HepG2 (cell line): ENCODE measurements at regions not wholly inside any gene's neighbourhood (a gene's known extent, or its start where the extent isn't known, plus 50 kb on each side); places are given as distances from the start of the nearest gene placed in this dataset.
A peak's percentile ranks its signal among the peaks of the same experiment; 100 is the strongest.

Experiments used
- GATA4 ChIP-seq: sonication (generic); IDR thresholded peaks from 2 replicates; pipeline ENCODE4 v1.6.1; 2016; ENCODE audit warnings: antibody characterized with exemption, low read depth, borderline replicate concordance
- HMG20B ChIP-seq: conservative IDR thresholded peaks from 2 replicates; pipeline ENCODE4 v1.6.1; 2016; ENCODE audit warnings: missing genetic modification reagents, missing compliant biosample characterization
- MTA3 ChIP-seq: sonication (generic); formaldehyde crosslinking; IDR thresholded peaks from 2 replicates; pipeline ENCODE4 v1.4.0; 2020; ENCODE audit warnings: missing genetic modification reagents
- PPARG ChIP-seq: conservative IDR thresholded peaks from 2 replicates; pipeline ENCODE4 v1.6.1; 2016; ENCODE audit warnings: missing biosample characterization, missing genetic modification reagents
- SIX1 ChIP-seq: sonication (generic); formaldehyde crosslinking; IDR thresholded peaks from 2 replicates; pipeline ENCODE4 v1.4.0; 2020; ENCODE audit warnings: missing genetic modification reagents, borderline replicate concordance
- SP4 ChIP-seq: sonication (generic); formaldehyde crosslinking; IDR thresholded peaks from 2 replicates; pipeline ENCODE4 v1.8.1; 2023; ENCODE audit warnings: mild to moderate bottlenecking, missing genetic modification reagents
- TBL1XR1 ChIP-seq: fragments of 150-350 bp; IDR thresholded peaks from 2 replicates; pipeline ENCODE4 v1.6.1; 2014; ENCODE audit warnings: borderline replicate concordance, low read length; ENCODE audit not compliant: partially characterized antibody
- YY1 ChIP-seq: IDR thresholded peaks from 2 replicates; pipeline ENCODE4 v1.6.1; 2011; ENCODE audit warnings: low read length, low read depth, moderate library complexity, mild to moderate bottlenecking; ENCODE audit not compliant: insufficient read depth, insufficient replicate concordance
- ZMYM4 ChIP-seq: sonication (generic); formaldehyde crosslinking; IDR thresholded peaks from 2 replicates; pipeline ENCODE4 v1.8.1; 2023; ENCODE audit warnings: mild to moderate bottlenecking, missing genetic modification reagents
- ZNF12 ChIP-seq: sonication (generic); formaldehyde crosslinking; IDR thresholded peaks from 2 replicates; pipeline ENCODE4 v1.5.0; 2020; ENCODE audit warnings: missing genetic modification reagents
- ZNF546 ChIP-seq: sonication (generic); formaldehyde crosslinking; conservative IDR thresholded peaks from 2 replicates; pipeline ENCODE4 v1.8.1; 2023; ENCODE audit warnings: mild to moderate bottlenecking, missing genetic modification reagents
- ZNF773 ChIP-seq: sonication (generic); formaldehyde crosslinking; IDR thresholded peaks from 2 replicates; pipeline ENCODE4 v1.4.0; 2020; ENCODE audit warnings: missing genetic modification reagents, borderline replicate concordance
- TF ChIP-seq, protein P1 (sequence below): fragments of 450-650 bp; IDR thresholded peaks from 2 replicates; pipeline ENCODE4 v1.6.1; 2016
- TF ChIP-seq, protein P2 (sequence below), 2 experiments: sonication (generic) in 1 of 2; formaldehyde crosslinking in 1 of 2; IDR thresholded peaks; 2 replicates each; pipeline versions ENCODE4 v1.4.0 to v1.6.1; 2016 to 2020; ENCODE audit warnings: borderline replicate concordance in 1 of 2, low read depth in 1 of 2, mild to moderate bottlenecking in 1 of 2, missing genetic modification reagents in 1 of 2
- TF ChIP-seq, protein P3 (sequence below): sonication (generic); formaldehyde crosslinking; conservative IDR thresholded peaks from 2 replicates; pipeline ENCODE4 v1.4.0; 2020; ENCODE audit warnings: missing genetic modification reagents
- TF ChIP-seq, protein P4 (sequence below): sonication (generic); formaldehyde crosslinking; conservative IDR thresholded peaks from 2 replicates; pipeline ENCODE4 v1.8.1; 2023; ENCODE audit warnings: missing genetic modification reagents
- TF ChIP-seq, protein P5 (sequence below): IDR thresholded peaks from 2 replicates; pipeline ENCODE4 v1.6.1; 2016; ENCODE audit warnings: low read depth, borderline replicate concordance

DNA sequence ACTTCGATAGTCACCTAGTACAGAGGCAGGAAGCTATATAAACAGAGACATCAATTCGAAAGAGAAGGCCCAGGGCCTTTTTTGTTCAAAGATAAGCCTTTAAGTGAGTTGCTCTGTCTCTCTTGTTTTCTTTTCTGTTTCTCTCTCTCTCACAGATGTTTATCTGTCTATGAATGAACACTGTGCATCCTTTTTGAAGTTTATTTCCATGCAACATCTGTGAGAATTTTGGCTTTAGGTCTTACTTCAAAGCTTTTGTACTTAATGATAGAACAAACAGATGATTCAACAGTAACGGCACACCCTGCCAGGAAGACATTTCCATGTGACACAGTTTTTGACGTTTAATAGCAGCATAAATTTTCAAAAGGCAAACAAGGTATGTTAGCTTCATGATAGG is 1413.1 kb upstream of the CDH6 start (continued):
- TF ChIP-seq, protein P1, sequence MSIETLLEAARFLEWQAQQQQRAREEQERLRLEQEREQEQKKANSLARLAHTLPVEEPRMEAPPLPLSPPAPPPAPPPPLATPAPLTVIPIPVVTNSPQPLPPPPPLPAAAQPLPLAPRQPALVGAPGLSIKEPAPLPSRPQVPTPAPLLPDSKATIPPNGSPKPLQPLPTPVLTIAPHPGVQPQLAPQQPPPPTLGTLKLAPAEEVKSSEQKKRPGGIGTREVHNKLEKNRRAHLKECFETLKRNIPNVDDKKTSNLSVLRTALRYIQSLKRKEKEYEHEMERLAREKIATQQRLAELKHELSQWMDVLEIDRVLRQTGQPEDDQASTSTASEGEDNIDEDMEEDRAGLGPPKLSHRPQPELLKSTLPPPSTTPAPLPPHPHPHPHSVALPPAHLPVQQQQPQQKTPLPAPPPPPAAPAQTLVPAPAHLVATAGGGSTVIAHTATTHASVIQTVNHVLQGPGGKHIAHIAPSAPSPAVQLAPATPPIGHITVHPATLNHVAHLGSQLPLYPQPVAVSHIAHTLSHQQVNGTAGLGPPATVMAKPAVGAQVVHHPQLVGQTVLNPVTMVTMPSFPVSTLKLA: no peak
- TF ChIP-seq, protein P2, sequence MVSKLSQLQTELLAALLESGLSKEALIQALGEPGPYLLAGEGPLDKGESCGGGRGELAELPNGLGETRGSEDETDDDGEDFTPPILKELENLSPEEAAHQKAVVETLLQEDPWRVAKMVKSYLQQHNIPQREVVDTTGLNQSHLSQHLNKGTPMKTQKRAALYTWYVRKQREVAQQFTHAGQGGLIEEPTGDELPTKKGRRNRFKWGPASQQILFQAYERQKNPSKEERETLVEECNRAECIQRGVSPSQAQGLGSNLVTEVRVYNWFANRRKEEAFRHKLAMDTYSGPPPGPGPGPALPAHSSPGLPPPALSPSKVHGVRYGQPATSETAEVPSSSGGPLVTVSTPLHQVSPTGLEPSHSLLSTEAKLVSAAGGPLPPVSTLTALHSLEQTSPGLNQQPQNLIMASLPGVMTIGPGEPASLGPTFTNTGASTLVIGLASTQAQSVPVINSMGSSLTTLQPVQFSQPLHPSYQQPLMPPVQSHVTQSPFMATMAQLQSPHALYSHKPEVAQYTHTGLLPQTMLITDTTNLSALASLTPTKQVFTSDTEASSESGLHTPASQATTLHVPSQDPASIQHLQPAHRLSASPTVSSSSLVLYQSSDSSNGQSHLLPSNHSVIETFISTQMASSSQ (IDR thresholded peaks at IDR 0.05; ENCODE audit: low read depth): no peak
- TF ChIP-seq, protein P2 (CRISPR knock-in tag; IDR thresholded peaks at IDR 0.05; ENCODE audit: borderline replicate concordance): peak; percentile 70; the same call in 1 of the 2 replicates
- TF ChIP-seq ZNF773 (CRISPR knock-in tag) (no peak), GATA4 (peak; percentile 85), ZNF12 (CRISPR knock-in tag) (no peak), SIX1 (no peak), ZNF546 (CRISPR knock-in tag) (no peak), YY1 (no peak), SP4 (no peak), HMG20B (no peak), PPARG (CRISPR knock-in tag) (peak; percentile 69), TBL1XR1 (no peak), MTA3 (CRISPR knock-in tag) (no peak), ZMYM4 (CRISPR knock-in tag) (no peak)
- TF ChIP-seq, protein P3, sequence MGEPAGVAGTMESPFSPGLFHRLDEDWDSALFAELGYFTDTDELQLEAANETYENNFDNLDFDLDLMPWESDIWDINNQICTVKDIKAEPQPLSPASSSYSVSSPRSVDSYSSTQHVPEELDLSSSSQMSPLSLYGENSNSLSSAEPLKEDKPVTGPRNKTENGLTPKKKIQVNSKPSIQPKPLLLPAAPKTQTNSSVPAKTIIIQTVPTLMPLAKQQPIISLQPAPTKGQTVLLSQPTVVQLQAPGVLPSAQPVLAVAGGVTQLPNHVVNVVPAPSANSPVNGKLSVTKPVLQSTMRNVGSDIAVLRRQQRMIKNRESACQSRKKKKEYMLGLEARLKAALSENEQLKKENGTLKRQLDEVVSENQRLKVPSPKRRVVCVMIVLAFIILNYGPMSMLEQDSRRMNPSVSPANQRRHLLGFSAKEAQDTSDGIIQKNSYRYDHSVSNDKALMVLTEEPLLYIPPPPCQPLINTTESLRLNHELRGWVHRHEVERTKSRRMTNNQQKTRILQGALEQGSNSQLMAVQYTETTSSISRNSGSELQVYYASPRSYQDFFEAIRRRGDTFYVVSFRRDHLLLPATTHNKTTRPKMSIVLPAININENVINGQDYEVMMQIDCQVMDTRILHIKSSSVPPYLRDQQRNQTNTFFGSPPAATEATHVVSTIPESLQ (CRISPR knock-in tag): no peak
- TF ChIP-seq, protein P4, sequence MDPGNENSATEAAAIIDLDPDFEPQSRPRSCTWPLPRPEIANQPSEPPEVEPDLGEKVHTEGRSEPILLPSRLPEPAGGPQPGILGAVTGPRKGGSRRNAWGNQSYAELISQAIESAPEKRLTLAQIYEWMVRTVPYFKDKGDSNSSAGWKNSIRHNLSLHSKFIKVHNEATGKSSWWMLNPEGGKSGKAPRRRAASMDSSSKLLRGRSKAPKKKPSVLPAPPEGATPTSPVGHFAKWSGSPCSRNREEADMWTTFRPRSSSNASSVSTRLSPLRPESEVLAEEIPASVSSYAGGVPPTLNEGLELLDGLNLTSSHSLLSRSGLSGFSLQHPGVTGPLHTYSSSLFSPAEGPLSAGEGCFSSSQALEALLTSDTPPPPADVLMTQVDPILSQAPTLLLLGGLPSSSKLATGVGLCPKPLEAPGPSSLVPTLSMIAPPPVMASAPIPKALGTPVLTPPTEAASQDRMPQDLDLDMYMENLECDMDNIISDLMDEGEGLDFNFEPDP (CRISPR knock-in tag): no peak
- TF ChIP-seq, protein P5, sequence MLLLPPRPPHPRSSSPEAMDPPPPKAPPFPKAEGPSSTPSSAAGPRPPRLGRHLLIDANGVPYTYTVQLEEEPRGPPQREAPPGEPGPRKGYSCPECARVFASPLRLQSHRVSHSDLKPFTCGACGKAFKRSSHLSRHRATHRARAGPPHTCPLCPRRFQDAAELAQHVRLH (CRISPR knock-in tag): no peak
